ENCODE measurements at regions not wholly inside any gene's neighbourhood (a gene's known extent, or its start where the extent isn't known, plus 50 kb on each side); places are given as distances from the start of the nearest gene placed in this dataset.

GRCh38 chr7:46554688-46555422, 633.8 kb upstream of the IGFBP3 start:
- intact Hi-C loops (cut with micrococcal nuclease): no loop called here

GRCh38 chr7:46551603-46552002, 630.5 kb upstream of the IGFBP3 start:
- no peaks in the 10 kb centered on the region for H3K4me1 ChIP-seq (ENCODE audit: insufficient read depth, low read length)
- no peaks in the 10 kb centered on the region for H3K27me3 Mint-ChIP-seq
- no peak overlapping the region for H3K27ac ChIP-seq (ENCODE audit: low read depth, low read length)
- ChIA-PET POLR2A (ENCODE audit: partially characterized antibody) (no interaction called here), CTCF (ENCODE audit: partially characterized antibody) (no interaction called here)
- H3K27me3 ChIP-seq (ENCODE audit: insufficient read depth, low read length): no peaks in the 10 kb centered on the region
- intact Hi-C loops (cut with micrococcal nuclease): no loop called here
- no peak overlapping the region for H3K4me3 ChIP-seq (ENCODE audit: low read length in 2 of 2)
- H3K36me3 Mint-ChIP-seq: no peaks in the 10 kb centered on the region
- H3K4me1 Mint-ChIP-seq: no peaks in the 10 kb centered on the region
- H3K36me3 ChIP-seq (ENCODE audit: insufficient read depth, low read length): no peaks in the 10 kb centered on the region
- DNase-seq: no peak
- peaks cover 0 to 7% (median 4%) of the 10 kb centered on the region in 8 donors for H3K9me3 Mint-ChIP-seq
- no peak overlapping the region for H3K27ac Mint-ChIP-seq
- H3K4me3 Mint-ChIP-seq: no peak overlapping the region
- H3K9me3 ChIP-seq (ENCODE audit: control insufficient read depth in 1 of 2, low read length in 2 of 2): no peaks in the 10 kb centered on the region

More at GRCh38 chr7:46554688-46555422, 633.8 kb upstream of the IGFBP3 start:
- Histone ChIP-seq H3K4me3 (ENCODE audit: low read length in 2 of 2) (no peak overlapping the region), H3K27me3 (ENCODE audit: insufficient read depth, low read length) (no peaks in the 10 kb centered on the region), H3K9me3 (ENCODE audit: control insufficient read depth in 1 of 2, low read length in 2 of 2) (no peaks in the 10 kb centered on the region), H3K27ac (ENCODE audit: low read depth, low read length) (no peak overlapping the region), H3K4me1 (ENCODE audit: insufficient read depth, low read length) (no peaks in the 10 kb centered on the region), H3K36me3 (ENCODE audit: insufficient read depth, low read length) (no peaks in the 10 kb centered on the region)
- no peak overlapping the region for H3K4me3 Mint-ChIP-seq
- H3K9me3 Mint-ChIP-seq: peaks cover 0 to 7% (median 2%) of the 10 kb centered on the region in 8 donors
- no peaks in the 10 kb centered on the region for H3K27me3 Mint-ChIP-seq
- POLR2A ChIA-PET (ENCODE audit: partially characterized antibody): no interaction called here
- no peak overlapping the region for H3K27ac Mint-ChIP-seq
- no peaks in the 10 kb centered on the region for H3K36me3 Mint-ChIP-seq
- no peaks in the 10 kb centered on the region for H3K4me1 Mint-ChIP-seq
- DNase-seq: no peak
- CTCF ChIA-PET (ENCODE audit: partially characterized antibody): no interaction called here

- CTCF ChIA-PET (ENCODE audit: partially characterized antibody): no interaction called here
- Histone ChIP-seq H3K4me3 (ENCODE audit: low read length in 2 of 2) (no peak overlapping the region), H3K4me1 (ENCODE audit: insufficient read depth, low read length) (no peaks in the 10 kb centered on the region), H3K36me3 (ENCODE audit: insufficient read depth, low read length) (no peaks in the 10 kb centered on the region), H3K9me3 (ENCODE audit: control insufficient read depth in 1 of 2, low read length in 2 of 2) (no peaks in the 10 kb centered on the region), H3K27me3 (ENCODE audit: insufficient read depth, low read length) (no peaks in the 10 kb centered on the region), H3K27ac (ENCODE audit: low read depth, low read length) (no peak overlapping the region)
- Mint-ChIP-seq H3K4me3 (no peak overlapping the region), H3K27me3 (no peaks in the 10 kb centered on the region), H3K9me3 (peaks cover 0 to 9% (median 4%) of the 10 kb centered on the region in 8 donors), H3K27ac (no peak overlapping the region), H3K36me3 (no peaks in the 10 kb centered on the region), H3K4me1 (no peaks in the 10 kb centered on the region)
- intact Hi-C loops (cut with micrococcal nuclease): no loop called here
- DNase-seq: no peak
- POLR2A ChIA-PET (ENCODE audit: partially characterized antibody): no interaction called here
Observed at GRCh38 chr7:46550864-46551263, 629.8 kb upstream of the IGFBP3 start.

GRCh38 chr7:46549892-46550639, 629.0 kb upstream of the IGFBP3 start:
- DNase-seq: no peak
- H3K27me3 Mint-ChIP-seq: no peaks in the 10 kb centered on the region
- no peaks in the 10 kb centered on the region for H3K4me1 Mint-ChIP-seq
- peaks cover 0 to 11% (median 4%) of the 10 kb centered on the region in 8 donors for H3K9me3 Mint-ChIP-seq
- intact Hi-C loops (cut with micrococcal nuclease): no loop called here
- Histone ChIP-seq H3K4me3 (ENCODE audit: low read length in 2 of 2) (no peak overlapping the region), H3K4me1 (ENCODE audit: insufficient read depth, low read length) (no peaks in the 10 kb centered on the region), H3K9me3 (ENCODE audit: control insufficient read depth in 1 of 2, low read length in 2 of 2) (no peaks in the 10 kb centered on the region), H3K27me3 (ENCODE audit: insufficient read depth, low read length) (no peaks in the 10 kb centered on the region), H3K27ac (ENCODE audit: low read depth, low read length) (no peak overlapping the region), H3K36me3 (ENCODE audit: insufficient read depth, low read length) (no peaks in the 10 kb centered on the region)
- ChIA-PET CTCF (ENCODE audit: partially characterized antibody) (no interaction called here), POLR2A (ENCODE audit: partially characterized antibody) (no interaction called here)
- H3K36me3 Mint-ChIP-seq: no peaks in the 10 kb centered on the region
- H3K4me3 Mint-ChIP-seq: no peak overlapping the region
- no peak overlapping the region for H3K27ac Mint-ChIP-seq

- H3K27ac ChIP-seq (ENCODE audit: low read depth, low read length): no peak overlapping the region
- Mint-ChIP-seq H3K36me3 (no peaks in the 10 kb centered on the region), H3K27ac (no peak overlapping the region), H3K4me1 (no peaks in the 10 kb centered on the region), H3K4me3 (no peak overlapping the region), H3K27me3 (no peaks in the 10 kb centered on the region), H3K9me3 (peaks cover 0 to 16% (median 4%) of the 10 kb centered on the region in 8 donors)
- H3K9me3 ChIP-seq (ENCODE audit: control insufficient read depth in 1 of 2, low read length in 2 of 2): no peaks in the 10 kb centered on the region
- ChIA-PET CTCF (ENCODE audit: partially characterized antibody) (no interaction called here), POLR2A (ENCODE audit: partially characterized antibody) (no interaction called here)
- H3K4me3 ChIP-seq (ENCODE audit: low read length in 2 of 2): no peak overlapping the region
- intact Hi-C loops (cut with micrococcal nuclease): no loop called here
- no peaks in the 10 kb centered on the region for H3K4me1 ChIP-seq (ENCODE audit: insufficient read depth, low read length)
- no peaks in the 10 kb centered on the region for H3K36me3 ChIP-seq (ENCODE audit: insufficient read depth, low read length)
- no peak for DNase-seq
- no peaks in the 10 kb centered on the region for H3K27me3 ChIP-seq (ENCODE audit: insufficient read depth, low read length)
Observed at GRCh38 chr7:46549347-46549746, 628.3 kb upstream of the IGFBP3 start.

- Histone ChIP-seq H3K27ac (ENCODE audit: low read depth, low read length) (no peak overlapping the region), H3K36me3 (ENCODE audit: insufficient read depth, low read length) (no peaks in the 10 kb centered on the region), H3K4me3 (ENCODE audit: low read length in 2 of 2) (no peak overlapping the region), H3K27me3 (ENCODE audit: insufficient read depth, low read length) (no peaks in the 10 kb centered on the region), H3K4me1 (ENCODE audit: insufficient read depth, low read length) (no peaks in the 10 kb centered on the region), H3K9me3 (ENCODE audit: control insufficient read depth in 1 of 2, low read length in 2 of 2) (no peaks in the 10 kb centered on the region)
- Mint-ChIP-seq H3K36me3 (no peaks in the 10 kb centered on the region), H3K27me3 (no peaks in the 10 kb centered on the region), H3K9me3 (peaks cover 0 to 14% (median 2%) of the 10 kb centered on the region in 8 donors), H3K4me3 (no peak overlapping the region), H3K4me1 (no peaks in the 10 kb centered on the region), H3K27ac (no peak overlapping the region)
- intact Hi-C loops (cut with micrococcal nuclease): no loop called here
- CTCF ChIA-PET (ENCODE audit: partially characterized antibody): no interaction called here
- POLR2A ChIA-PET (ENCODE audit: partially characterized antibody): no interaction called here
- no peak for DNase-seq
Observed at GRCh38 chr7:46547044-46547443, 626.0 kb upstream of the IGFBP3 start.

- POLR2A ChIA-PET (ENCODE audit: partially characterized antibody): no interaction called here
- no peaks in the 10 kb centered on the region for H3K9me3 ChIP-seq (ENCODE audit: control insufficient read depth in 1 of 2, low read length in 2 of 2)
- H3K27me3 ChIP-seq (ENCODE audit: insufficient read depth, low read length): no peaks in the 10 kb centered on the region
- Mint-ChIP-seq H3K4me3 (no peak overlapping the region), H3K27ac (no peak overlapping the region), H3K36me3 (no peaks in the 10 kb centered on the region), H3K9me3 (peaks cover 0 to 11% (median 2%) of the 10 kb centered on the region in 8 donors), H3K4me1 (no peaks in the 10 kb centered on the region), H3K27me3 (no peaks in the 10 kb centered on the region)
- no peaks in the 10 kb centered on the region for H3K4me1 ChIP-seq (ENCODE audit: insufficient read depth, low read length)
- no peaks in the 10 kb centered on the region for H3K36me3 ChIP-seq (ENCODE audit: insufficient read depth, low read length)
- no peak overlapping the region for H3K4me3 ChIP-seq (ENCODE audit: low read length in 2 of 2)
- CTCF ChIA-PET (ENCODE audit: partially characterized antibody): no interaction called here
- no peak overlapping the region for H3K27ac ChIP-seq (ENCODE audit: low read depth, low read length)
- DNase-seq: no peak
- intact Hi-C loops (cut with micrococcal nuclease): no loop called here
Observed at GRCh38 chr7:46545790-46546189, 624.7 kb upstream of the IGFBP3 start.
